Caco-2 (cell line): ENCODE measurements at regions not wholly inside any gene's neighbourhood (a gene's known extent, or its start where the extent isn't known, plus 50 kb on each side); places are given as distances from the start of the nearest gene placed in this dataset.

Source experiments
- BruUV-seq: library from RNA; stranded (reverse); fragments of 400-500 nt; replicated peaks from 2 replicates; lab custom pipeline; 2021; lab: Mats Ljungman, UMichigan
- CTCF ChIA-PET: fragments of 300-600 bp; sonication (Branson Sonifier 250); formaldehyde crosslinking; loops from one replicate; lab custom pipeline; 2022; ENCODE audit warnings: antibody characterized with exemption; lab: Charles Lee
- POLR2A ChIA-PET: fragments of 300-600 bp; sonication (Branson Sonifier 250); formaldehyde crosslinking; loops from one replicate; lab custom pipeline; 2022; ENCODE audit warnings: antibody characterized with exemption; lab: Charles Lee
- DNase-seq, 2 experiments: peaks; one replicate each; pipeline versions ENCODE4 v3.0.0 to v3.0.0-alpha.2; 2020 to 2022
- H3K27me3 ChIP-seq: replicated peaks from 2 replicates; pipeline ENCODE4 v1.6.0; 2011; ENCODE audit warnings: low read length; ENCODE audit not compliant: control insufficient read depth, insufficient read depth
- H3K36me3 ChIP-seq: 2 replicates; pipeline ENCODE4 v1.5.1; 2011; ENCODE audit warnings: low read length; ENCODE audit not compliant: control insufficient read depth, insufficient read depth
- H3K4me1 ChIP-seq: fragments of 250-450 bp; sonication (Bioruptor Pico); 2 replicates; pipeline ENCODE4 v1.5.1; 2020; ENCODE audit warnings: mild to moderate bottlenecking
- H3K4me3 ChIP-seq: 2 replicates; pipeline ENCODE4 v1.5.1; 2011; ENCODE audit warnings: low read depth, mild to moderate bottlenecking, control low read depth, low read length
- H3K9me3 ChIP-seq: fragments of 250-450 bp; sonication (Bioruptor Pico); 2 replicates; pipeline ENCODE4 v1.5.1; 2020; ENCODE audit warnings: mild to moderate bottlenecking, moderate library complexity
- H3K27ac Mint-ChIP-seq: one replicate; pipeline ENCODE4 v1.8.0; 2022; ENCODE audit warnings: mixed read lengths; ENCODE audit not compliant: unreplicated experiment
- H3K27me3 Mint-ChIP-seq: one replicate; pipeline ENCODE4 v1.8.0; 2022; ENCODE audit warnings: mixed read lengths; ENCODE audit not compliant: insufficient read depth, unreplicated experiment
- H3K36me3 Mint-ChIP-seq: one replicate; pipeline ENCODE4 v1.8.0; 2022; ENCODE audit warnings: mild to moderate bottlenecking, mixed read lengths; ENCODE audit not compliant: insufficient read depth, unreplicated experiment
- H3K4me1 Mint-ChIP-seq: one replicate; pipeline ENCODE4 v1.8.0; 2022; ENCODE audit warnings: low read depth, mixed read lengths; ENCODE audit not compliant: unreplicated experiment
- H3K4me3 Mint-ChIP-seq: one replicate; pipeline ENCODE4 v1.8.0; 2022; ENCODE audit warnings: mild to moderate bottlenecking, moderate library complexity, mixed read lengths; ENCODE audit not compliant: unreplicated experiment
- H3K9me3 Mint-ChIP-seq: one replicate; pipeline ENCODE4 v1.8.0; 2022; ENCODE audit warnings: mixed read lengths; ENCODE audit not compliant: unreplicated experiment
- CTCF ChIP-seq, 2 experiments: fragments of 200-600 bp in 1 of 2; IDR thresholded peaks; 1 replicate in 1 of 2; 2 replicates in 1 of 2; pipeline versions ENCODE4 v1.5.1 to v1.8.0; 2011 to 2022; ENCODE audit warnings: antibody characterized with exemption in 1 of 2, control low read depth in 1 of 2, inconsistent platforms in 1 of 2, low read depth in 1 of 2, low read length in 1 of 2, mild to moderate bottlenecking in 1 of 2, moderate library complexity in 1 of 2; ENCODE audit not compliant: insufficient read depth in 1 of 2, severe bottlenecking in 1 of 2, unreplicated experiment in 1 of 2
- intact Hi-C: fragments of 100-400 bp; cut with micrococcal nuclease; formaldehyde crosslinking; loops from one replicate; pipeline ENCODE4 v1.10.0; 2022; ENCODE audit not compliant: unreplicated experiment

GRCh38 chr12:78383414-78383813 is 481.2 kb upstream of the SYT1 start:
- H3K36me3 Mint-ChIP-seq = no peaks in the 10 kb centered on the region
- H3K9me3 Mint-ChIP-seq = peaks cover 17% of the 10 kb centered on the region
- H3K27me3 Mint-ChIP-seq = no peaks in the 10 kb centered on the region
- no peaks in the 10 kb centered on the region for H3K4me1 Mint-ChIP-seq
- no TSS peak for BruUV-seq
- TF ChIP-seq CTCF (IDR thresholded peaks at IDR 0.05; ENCODE audit: insufficient read depth in 1 of 2, low read depth in 1 of 2, low read length in 1 of 2, severe bottlenecking in 1 of 2, unreplicated experiment in 1 of 2) = no peak
- no peaks in the 10 kb centered on the region for H3K4me1 ChIP-seq
- H3K27me3 ChIP-seq = no peaks in the 10 kb centered on the region
- no peak overlapping the region for H3K4me3 Mint-ChIP-seq
- H3K36me3 ChIP-seq = no peaks in the 10 kb centered on the region
- no peak overlapping the region for H3K27ac Mint-ChIP-seq
- intact Hi-C loops = no loop called here
- ChIA-PET CTCF (no interaction called here), POLR2A (no interaction called here)
- no peak overlapping the region for H3K4me3 ChIP-seq
- DNase-seq = no peak
- H3K9me3 ChIP-seq = no peaks in the 10 kb centered on the region

GRCh38 chr12:78384541-78384940 is 480.0 kb upstream of the SYT1 start:
- Histone ChIP-seq H3K36me3 (no peaks in the 10 kb centered on the region), H3K4me3 (no peak overlapping the region), H3K9me3 (no peaks in the 10 kb centered on the region), H3K27me3 (no peaks in the 10 kb centered on the region), H3K4me1 (no peaks in the 10 kb centered on the region)
- no peaks in the 10 kb centered on the region for H3K36me3 Mint-ChIP-seq
- H3K27me3 Mint-ChIP-seq = no peaks in the 10 kb centered on the region
- BruUV-seq = no TSS peak
- intact Hi-C loops = no loop called here
- no peak overlapping the region for H3K27ac Mint-ChIP-seq
- TF ChIP-seq CTCF (IDR thresholded peaks at IDR 0.05; ENCODE audit: insufficient read depth in 1 of 2, low read depth in 1 of 2, low read length in 1 of 2, severe bottlenecking in 1 of 2, unreplicated experiment in 1 of 2) = no peak
- DNase-seq = no peak
- H3K4me1 Mint-ChIP-seq = no peaks in the 10 kb centered on the region
- POLR2A ChIA-PET = no interaction called here
- CTCF ChIA-PET = no interaction called here
- H3K4me3 Mint-ChIP-seq = no peak overlapping the region
- H3K9me3 Mint-ChIP-seq = peaks cover 6% of the 10 kb centered on the region

GRCh38 chr12:78385541-78385940 is 479.0 kb upstream of the SYT1 start:
- POLR2A ChIA-PET = no interaction called here

More at GRCh38 chr12:78385541-78385940, 479.0 kb upstream of the SYT1 start:
- H3K4me1 ChIP-seq = no peaks in the 10 kb centered on the region
- no peaks in the 10 kb centered on the region for H3K9me3 ChIP-seq
- Mint-ChIP-seq H3K4me1 (no peaks in the 10 kb centered on the region), H3K36me3 (no peaks in the 10 kb centered on the region), H3K27ac (no peak overlapping the region), H3K9me3 (no peaks in the 10 kb centered on the region), H3K4me3 (no peak overlapping the region), H3K27me3 (no peaks in the 10 kb centered on the region)
- H3K36me3 ChIP-seq = no peaks in the 10 kb centered on the region
- CTCF ChIA-PET = no interaction called here
- no peak overlapping the region for H3K4me3 ChIP-seq
- no TSS peak for BruUV-seq
- intact Hi-C loops = no loop called here
- H3K27me3 ChIP-seq = no peaks in the 10 kb centered on the region
- TF ChIP-seq CTCF (IDR thresholded peaks at IDR 0.05; ENCODE audit: insufficient read depth in 1 of 2, low read depth in 1 of 2, low read length in 1 of 2, severe bottlenecking in 1 of 2, unreplicated experiment in 1 of 2) = no peak
- DNase-seq = no peak
